H1 (cell line): ENCODE measurements at regions not wholly inside any gene's neighbourhood (a gene's known extent, or its start where the extent isn't known, plus 50 kb on each side); places are given as distances from the start of the nearest gene placed in this dataset.
A peak's percentile ranks its signal among the peaks of the same experiment; 100 is the strongest.

Source experiments
- CTCF ChIA-PET: fragments of 300-600 bp; sonication (Branson Sonifier 250); formaldehyde crosslinking; loops from one replicate; lab custom pipeline; 2021; ENCODE audit not compliant: partially characterized antibody; lab: Charles Lee
- POLR2A ChIA-PET: fragments of 300-600 bp; sonication (Branson Sonifier 250); formaldehyde crosslinking; loops from one replicate; lab custom pipeline; 2021; ENCODE audit warnings: inconsistent platforms; ENCODE audit not compliant: partially characterized antibody; lab: Charles Lee
- DNase-seq, 2 experiments: peaks; one replicate each; pipeline versions ENCODE4 v3.0.0 to v3.0.0-alpha.2; 2010 to 2022; ENCODE audit warnings: low spot score in 2 of 2, low read depth in 1 of 2, mixed read lengths in 1 of 2
- FAIRE-seq: peaks from 2 replicates; lab custom pipeline; 2011; peaks lifted over from hg19 to GRCh38; lab: Jason Lieb, UNC
- H2AFZ ChIP-seq: 2 replicates; pipeline ENCODE4 v1.8.1; 2012; ENCODE audit warnings: low read length, inconsistent platforms
- H2AK5ac ChIP-seq: 2 replicates; pipeline ENCODE4 v1.6.1; 2013; ENCODE audit warnings: low read depth, low read length
- H2BK120ac ChIP-seq: replicated peaks from 2 replicates; pipeline ENCODE3; 2013; ENCODE audit warnings: low read depth, low read length, inconsistent platforms
- H2BK12ac ChIP-seq: 2 replicates; pipeline ENCODE4 v1.6.1; 2013; ENCODE audit warnings: low read depth, low read length
- H2BK15ac ChIP-seq: 2 replicates; pipeline ENCODE4 v1.6.1; 2013; ENCODE audit warnings: low read length
- H2BK20ac ChIP-seq: 2 replicates; pipeline ENCODE4 v1.6.1; 2013; ENCODE audit warnings: low read length
- H2BK5ac ChIP-seq: 2 replicates; pipeline ENCODE4 v1.6.1; 2013; ENCODE audit warnings: low read depth, low read length
- H3K14ac ChIP-seq: 2 replicates; pipeline ENCODE4 v1.6.1; 2013; ENCODE audit warnings: inconsistent platforms; ENCODE audit not compliant: insufficient read length
- H3K18ac ChIP-seq: 2 replicates; pipeline ENCODE4 v1.6.1; 2013; ENCODE audit warnings: low read length; ENCODE audit errors: extremely low read depth
- H3K23ac ChIP-seq: 2 replicates; pipeline ENCODE4 v1.6.1; 2013; ENCODE audit warnings: inconsistent platforms; ENCODE audit not compliant: insufficient read length
- H3K23me2 ChIP-seq: 2 replicates; pipeline ENCODE4 v1.6.1; 2013; ENCODE audit warnings: low read depth, low read length
- H3K27ac ChIP-seq: 2 replicates; pipeline ENCODE4 v1.6.1; 2011; ENCODE audit warnings: low read depth, low read length, inconsistent platforms
- H3K27me3 ChIP-seq, 4 experiments: replicated peaks in 1 of 4; 1 replicate in 1 of 4; 2 replicates in 3 of 4; pipeline versions ENCODE4 v1.6.1 to v1.8.1; 2011 to 2013; ENCODE audit warnings: low read length in 3 of 4, mild to moderate bottlenecking in 3 of 4, inconsistent platforms in 2 of 4, mixed read lengths in 2 of 4, moderate library complexity in 1 of 4; ENCODE audit not compliant: control insufficient read depth in 3 of 4, insufficient read depth in 3 of 4; ENCODE audit errors: extremely low read depth in 1 of 4
- H3K36me3 ChIP-seq, 4 experiments: 2 replicates each; pipeline versions ENCODE4 v1.6.1 to v1.8.1; 2011 to 2013; ENCODE audit warnings: mild to moderate bottlenecking in 4 of 4, low read length in 3 of 4, moderate library complexity in 2 of 4, control low read depth in 1 of 4, inconsistent platforms in 1 of 4; ENCODE audit not compliant: insufficient read depth in 4 of 4, control insufficient read depth in 2 of 4
- H3K4ac ChIP-seq: replicated peaks from 2 replicates; pipeline ENCODE3; 2013; ENCODE audit warnings: low read length, low read depth, mixed read lengths, inconsistent platforms; ENCODE audit not compliant: insufficient read length
- H3K4me1 ChIP-seq, 4 experiments: replicated peaks in 1 of 4; 1 replicate in 1 of 4; 2 replicates in 3 of 4; pipeline versions ENCODE4 v1.6.1 to v1.8.1; 2011 to 2013; ENCODE audit warnings: low read length in 3 of 4, inconsistent platforms in 2 of 4, mixed read lengths in 1 of 4; ENCODE audit not compliant: insufficient read depth in 4 of 4, control insufficient read depth in 3 of 4
- H3K4me2 ChIP-seq, 2 experiments: 2 replicates each; pipeline versions ENCODE4 v1.6.1 to v1.8.1; 2011 to 2013; ENCODE audit warnings: low read depth in 2 of 2, low read length in 2 of 2, control low read depth in 1 of 2, inconsistent platforms in 1 of 2, mild to moderate bottlenecking in 1 of 2; ENCODE audit not compliant: insufficient read depth in 1 of 2
- H3K4me3 ChIP-seq, 4 experiments: fragments of 200-600, 300-600 bp in 1 of 4; sonication (generic), shearing (Covaris generic), sonication (Bioruptor Twin) in 1 of 4; 2 replicates each; pipeline versions ENCODE4 v1.5.1 to v1.8.1; 2011 to 2016; ENCODE audit warnings: low read length in 4 of 4, low read depth in 3 of 4, control low read depth in 2 of 4, inconsistent platforms in 2 of 4, mild to moderate bottlenecking in 2 of 4, mixed read lengths in 1 of 4, moderate library complexity in 1 of 4; ENCODE audit not compliant: insufficient read depth in 2 of 4; ENCODE audit errors: extremely low read depth in 1 of 4
- H3K56ac ChIP-seq: replicated peaks from 2 replicates; pipeline ENCODE3; 2013; ENCODE audit warnings: low read depth, mild to moderate bottlenecking, mixed read lengths, low read length, inconsistent platforms; ENCODE audit not compliant: insufficient read length
- H3K79me1 ChIP-seq: 2 replicates; pipeline ENCODE4 v1.6.1; 2013; ENCODE audit warnings: low read depth, low read length, control low read depth
- H3K79me2 ChIP-seq, 2 experiments: 2 replicates each; pipeline versions ENCODE4 v1.6.1 to v1.8.1; 2012 to 2013; ENCODE audit warnings: low read length in 2 of 2, mild to moderate bottlenecking in 2 of 2, inconsistent platforms in 1 of 2; ENCODE audit not compliant: insufficient read depth in 2 of 2, control insufficient read depth in 1 of 2
- H3K9ac ChIP-seq, 4 experiments: replicated peaks in 1 of 4; 1 replicate in 1 of 4; 2 replicates in 3 of 4; pipeline versions ENCODE4 v1.6.1 to v1.8.1; 2011 to 2013; ENCODE audit warnings: low read depth in 3 of 4, low read length in 3 of 4, control low read depth in 2 of 4, mild to moderate bottlenecking in 2 of 4, moderate library complexity in 2 of 4, inconsistent platforms in 1 of 4; ENCODE audit errors: extremely low read depth in 1 of 4
- H3K9me3 ChIP-seq, 2 experiments: 2 replicates each; pipeline versions ENCODE4 v1.6.1 to v1.8.1; 2012 to 2013; ENCODE audit warnings: mild to moderate bottlenecking in 2 of 2, moderate library complexity in 2 of 2, control low read depth in 1 of 2, inconsistent platforms in 1 of 2, low read depth in 1 of 2, low read length in 1 of 2, mixed read lengths in 1 of 2; ENCODE audit not compliant: insufficient read depth in 2 of 2
- H4K20me1 ChIP-seq, 2 experiments: replicated peaks in 1 of 2; 2 replicates each; pipeline versions ENCODE3 to v1.8.1; 2011 to 2013; ENCODE audit warnings: inconsistent platforms in 2 of 2, low read length in 2 of 2, mild to moderate bottlenecking in 1 of 2; ENCODE audit not compliant: insufficient read depth in 2 of 2, control insufficient read depth in 1 of 2
- H4K5ac ChIP-seq: 2 replicates; pipeline ENCODE4 v1.6.1; 2013; ENCODE audit warnings: low read length, low read depth, mixed read lengths, inconsistent platforms; ENCODE audit not compliant: insufficient read length
- H4K8ac ChIP-seq: 2 replicates; pipeline ENCODE4 v1.8.0; 2013; ENCODE audit warnings: mild to moderate bottlenecking, moderate library complexity, low read length, inconsistent platforms; ENCODE audit not compliant: insufficient read depth; ENCODE audit errors: extremely low read depth
- H4K91ac ChIP-seq: replicated peaks from 2 replicates; pipeline ENCODE3; 2013; ENCODE audit warnings: low read length, mixed read lengths, inconsistent platforms; ENCODE audit not compliant: insufficient read length
- CBX5 ChIP-seq: fragments of 300-800, 300-1000 bp; sonication (generic); IDR thresholded peaks from 2 replicates; pipeline ENCODE4 v1.7.1; 2016; ENCODE audit warnings: antibody characterized with exemption, low read length, low read depth
- EP300 ChIP-seq, 2 experiments: IDR thresholded peaks; 1 replicate in 1 of 2; 2 replicates in 1 of 2; pipeline ENCODE4 v1.6.1; 2011 to 2012; ENCODE audit warnings: low read depth in 2 of 2, low read length in 2 of 2, mild to moderate bottlenecking in 2 of 2, borderline replicate concordance in 1 of 2, inconsistent platforms in 1 of 2, moderate library complexity in 1 of 2
- EZH2 ChIP-seq: fragments of 200-600 bp; sonication (generic); IDR thresholded peaks from 2 replicates; pipeline ENCODE4 v1.7.1; 2012; ENCODE audit warnings: low read depth, mild to moderate bottlenecking, moderate library complexity, low read length, inconsistent platforms; ENCODE audit not compliant: severe bottlenecking
- FOSL1 ChIP-seq: IDR thresholded peaks from 2 replicates; pipeline ENCODE4 v1.6.1; 2011; ENCODE audit warnings: mild to moderate bottlenecking, low read depth, low read length, moderate library complexity; ENCODE audit not compliant: insufficient read depth
- GABPA ChIP-seq: IDR thresholded peaks from 2 replicates; pipeline ENCODE4 v1.6.1; 2011; ENCODE audit warnings: mild to moderate bottlenecking, low read length, moderate library complexity, borderline replicate concordance; ENCODE audit not compliant: insufficient read depth
- JUN ChIP-seq: IDR thresholded peaks from 2 replicates; pipeline ENCODE4 v1.6.1; 2011; ENCODE audit warnings: low read depth, mild to moderate bottlenecking, improper control_type of control experiment, low read length
- NANOG ChIP-seq: IDR thresholded peaks from 2 replicates; pipeline ENCODE4 v1.6.1; 2011; ENCODE audit warnings: low read length, low read depth, mild to moderate bottlenecking, inconsistent platforms; ENCODE audit not compliant: insufficient read depth, poor library complexity, severe bottlenecking
- POLR2A ChIP-seq, 2 experiments: IDR thresholded peaks; 1 replicate in 1 of 2; 2 replicates in 1 of 2; pipeline ENCODE4 v1.6.1; 2011; ENCODE audit warnings: low read depth in 2 of 2, low read length in 2 of 2, mild to moderate bottlenecking in 2 of 2; ENCODE audit errors: control extremely low read depth in 1 of 2
- SIN3A ChIP-seq, 2 experiments: IDR thresholded peaks in 1 of 2; conservative IDR thresholded peaks in 1 of 2; 2 replicates each; pipeline ENCODE4 v1.6.1; 2011 to 2012; ENCODE audit warnings: low read length in 2 of 2, improper control_type of control experiment in 1 of 2, low read depth in 1 of 2, mild to moderate bottlenecking in 1 of 2
- SP2 ChIP-seq: IDR thresholded peaks from 2 replicates; pipeline ENCODE4 v1.6.1; 2012; ENCODE audit warnings: mild to moderate bottlenecking, low read length, inconsistent platforms
- TAF1 ChIP-seq: IDR thresholded peaks from 2 replicates; pipeline ENCODE4 v1.6.1; 2011; ENCODE audit warnings: mild to moderate bottlenecking, low read depth, low read length
- TEAD4 ChIP-seq: IDR thresholded peaks from 2 replicates; pipeline ENCODE4 v1.6.1; 2012; ENCODE audit warnings: low read depth, low read length, inconsistent platforms, mixed read lengths
- ZNF274 ChIP-seq: IDR thresholded peaks from 2 replicates; pipeline ENCODE4 v1.7.0; 2012; ENCODE audit warnings: low read length, borderline replicate concordance; ENCODE audit errors: extremely low read depth
- WGBS, 2 experiments: shearing (Covaris generic) in 1 of 2; methylation state at CpG; one replicate each; pipeline versions ENCODE4 v1.1.6 to v1.1.7; 2013 to 2015; ENCODE audit warnings: low lambda C conversion rate in 2 of 2, mixed read lengths in 2 of 2, inconsistent platforms in 1 of 2, low coverage in 1 of 2, missing lambda C conversion rate in 1 of 2; ENCODE audit not compliant: insufficient replicate concordance in 2 of 2, insufficient coverage in 1 of 2, insufficient read length in 1 of 2; ENCODE audit errors: extremely low coverage in 1 of 2, missing lambda C conversion rate in 1 of 2; 5-methylcytosine and 5-hydroxymethylcytosine counted together

GRCh38 chr22:49197986-49198704, 629.5 kb downstream of the BRD1 start:
- no peak overlapping the region for H3K4me3 ChIP-seq
- H3K27me3 ChIP-seq, result no peaks in the 10 kb centered on the region
- H3K23ac ChIP-seq, result no peak overlapping the region
- no peak overlapping the region for H2BK15ac ChIP-seq
- H3K9me3 ChIP-seq, result no peaks in the 10 kb centered on the region
- no peaks in the 10 kb centered on the region for H3K36me3 ChIP-seq
- no peaks in the 10 kb centered on the region for H3K23me2 ChIP-seq
- peaks cover 3 to 11% (median 5%) of the 10 kb centered on the region in 4 experiments; a peak in 6 of 7 replicates for H3K4me1 ChIP-seq
- DNase-seq (no peak), FAIRE-seq (no peak)
- H4K5ac ChIP-seq, result no peak overlapping the region
- H3K4me2 ChIP-seq, result peak overlapping the region in 1 of 2 experiments; percentile 43; a peak in 1 of 4 replicates
- H3K79me2 ChIP-seq, result no peaks in the 10 kb centered on the region
- no peak overlapping the region for H4K91ac ChIP-seq
- H4K8ac ChIP-seq, result no peak overlapping the region
- H3K4ac ChIP-seq, result no peak overlapping the region
- no peak overlapping the region for H2AK5ac ChIP-seq
- H3K9ac ChIP-seq, result no peak overlapping the region
- H2BK5ac ChIP-seq, result no peak overlapping the region; the same call in 1 of the 2 replicates
- H2BK12ac ChIP-seq, result 0 out of 2 replicates have a peak overlapping the region, but pooled peaks have one; percentile 60
- WGBS, 2 experiments, result 86% methylated on average over 18 of the region's 20 CpGs; no CpG with 5 or more reads in 1 of the 2 experiments
- no peak overlapping the region for H3K56ac ChIP-seq
- H3K18ac ChIP-seq, result no peak overlapping the region
- ChIA-PET CTCF (interaction anchor here (1.1 to 1.9 kb wide), 3 partner anchors 10 to 28 kb away, joined by 3 to 5 read pairs (median 4); no protein-coding TSS in a partner anchor), POLR2A (no interaction called here)
- H3K14ac ChIP-seq, result no peak overlapping the region
- no peak overlapping the region for H2BK20ac ChIP-seq
- no peak overlapping the region for H2AFZ ChIP-seq
- no peak overlapping the region for H2BK120ac ChIP-seq
- no peaks in the 10 kb centered on the region for H3K79me1 ChIP-seq
- no peaks in the 10 kb centered on the region for H4K20me1 ChIP-seq
- H3K27ac ChIP-seq, result no peak overlapping the region
- TF ChIP-seq POLR2A (IDR thresholded peaks at IDR 0.05; ENCODE audit: control extremely low read depth in 1 of 2, low read depth in 2 of 2, low read length in 2 of 2) (no peak), CBX5 (no peak), SIN3A (conservative IDR thresholded peaks at IDR 0.05 in 1 of 2, IDR thresholded peaks at IDR 0.05 in 1 of 2; ENCODE audit: low read depth in 1 of 2, low read length in 2 of 2) (no peak), EP300 (IDR thresholded peaks at IDR 0.05; ENCODE audit: borderline replicate concordance in 1 of 2, low read depth in 2 of 2, low read length in 2 of 2) (no peak), TAF1 (no peak), EZH2 (no peak), NANOG (no peak), JUN (no peak), FOSL1 (no peak), GABPA (no peak), SP2 (no peak), TEAD4 (no peak), ZNF274 (no peak)
